Keratinocyte (primary cell): ENCODE measurements at regions not wholly inside any gene's neighbourhood (a gene's known extent, or its start where the extent isn't known, plus 50 kb on each side); places are given as distances from the start of the nearest gene placed in this dataset.

Experiments used
- DNase-seq: peaks from one replicate; pipeline ENCODE4 v3.0.0-alpha.2; 2011; ENCODE audit warnings: low read depth, missing footprints, low spot score
- FAIRE-seq: peaks from 2 replicates; lab custom pipeline; 2011; peaks lifted over from hg19 to GRCh38; lab: Jason Lieb, UNC
- H2AFZ ChIP-seq: 2 replicates; pipeline ENCODE4 v1.6.0; 2012; ENCODE audit warnings: low read length, control low read depth, inconsistent platforms; ENCODE audit not compliant: control insufficient read depth
- H3K27ac ChIP-seq: 2 replicates; pipeline ENCODE4 v1.5.1; 2011; ENCODE audit warnings: low read length; ENCODE audit not compliant: control insufficient read depth, insufficient read depth
- H3K27me3 ChIP-seq: 3 replicates; pipeline ENCODE4 v1.6.0; 2011; ENCODE audit warnings: low read length; ENCODE audit not compliant: control insufficient read depth, insufficient read depth; ENCODE audit errors: extremely low read depth
- H3K36me3 ChIP-seq, 2 experiments: 2 replicates in 1 of 2; 3 replicates in 1 of 2; pipeline ENCODE4 v1.5.1; 2011; ENCODE audit warnings: low read length in 2 of 2, mild to moderate bottlenecking in 1 of 2; ENCODE audit not compliant: control insufficient read depth in 2 of 2, insufficient read depth in 2 of 2; ENCODE audit errors: extremely low read depth in 1 of 2
- H3K4me1 ChIP-seq: 3 replicates; pipeline ENCODE4 v1.5.1; 2011; ENCODE audit warnings: low read length; ENCODE audit not compliant: control insufficient read depth, insufficient read depth; ENCODE audit errors: extremely low read depth
- H3K4me2 ChIP-seq: 3 replicates; pipeline ENCODE4 v1.6.0; 2011; ENCODE audit warnings: low read depth, low read length; ENCODE audit not compliant: control insufficient read depth, insufficient read depth; ENCODE audit errors: extremely low read depth
- H3K4me3 ChIP-seq, 3 experiments: fragments of 200-600 bp in 1 of 3; sonication (generic) in 1 of 3; 2 replicates in 2 of 3; 3 replicates in 1 of 3; pipeline ENCODE4 v1.5.1; 2011 to 2016; ENCODE audit warnings: low read length in 3 of 3, mild to moderate bottlenecking in 3 of 3, control low read depth in 2 of 3, inconsistent platforms in 1 of 3, low read depth in 1 of 3, mixed read lengths in 1 of 3, mixed run types in 1 of 3, moderate library complexity in 1 of 3; ENCODE audit not compliant: control insufficient read depth in 2 of 3, insufficient read depth in 2 of 3; ENCODE audit errors: extremely low read depth in 1 of 3
- H3K79me2 ChIP-seq: 2 replicates; pipeline ENCODE4 v1.6.0; 2012; ENCODE audit warnings: low read length; ENCODE audit not compliant: control insufficient read depth, insufficient read depth
- H3K9ac ChIP-seq: 3 replicates; pipeline ENCODE4 v1.6.0; 2011; ENCODE audit warnings: low read length; ENCODE audit not compliant: control insufficient read depth, insufficient read depth; ENCODE audit errors: extremely low read depth
- H3K9me1 ChIP-seq: 3 replicates; pipeline ENCODE4 v1.6.0; 2011; ENCODE audit warnings: low read length; ENCODE audit not compliant: control insufficient read depth, insufficient read depth; ENCODE audit errors: extremely low read depth
- H3K9me3 ChIP-seq: 2 replicates; pipeline ENCODE4 v1.5.1; 2012; ENCODE audit warnings: low read depth, low read length; ENCODE audit not compliant: control insufficient read depth
- H4K20me1 ChIP-seq: 3 replicates; pipeline ENCODE4 v1.6.0; 2011; ENCODE audit warnings: low read length; ENCODE audit not compliant: control insufficient read depth, insufficient read depth; ENCODE audit errors: extremely low read depth
- CTCF ChIP-seq, 3 experiments: IDR thresholded peaks in 1 of 3; conservative IDR thresholded peaks in 1 of 3; optimal IDR thresholded peaks in 1 of 3; 2 replicates in 2 of 3; 3 replicates in 1 of 3; pipeline versions ENCODE3 to v1.5.1; 2011; ENCODE audit warnings: low read length in 3 of 3, mild to moderate bottlenecking in 3 of 3, moderate library complexity in 2 of 3, control low read depth in 1 of 3, inconsistent platforms in 1 of 3; ENCODE audit not compliant: insufficient read depth in 2 of 3; ENCODE audit errors: extremely low read depth in 1 of 3
- EZH2 ChIP-seq: IDR thresholded peaks from one replicate; pipeline ENCODE4 v1.6.1; 2012; ENCODE audit warnings: inconsistent platforms, mild to moderate bottlenecking, low read length, moderate library complexity
- dilution Hi-C: fragments of 300-500 bp; cut with MboI; formaldehyde crosslinking; loops from one replicate; pipeline ENCODE4 v1.7.0; 2020; ENCODE audit warnings: low sequenced_read_pairs; ENCODE audit not compliant: extremely low pct_ligation_motif_present

- no peak overlapping the region for H3K9ac ChIP-seq
- no peaks in the 10 kb centered on the region for H3K36me3 ChIP-seq
- DNase-seq (no peak), FAIRE-seq (no peak)
- no peak overlapping the region for H3K4me2 ChIP-seq
- H3K9me3 ChIP-seq: no peaks in the 10 kb centered on the region
- no peaks in the 10 kb centered on the region for H3K9me1 ChIP-seq
- no peaks in the 10 kb centered on the region for H3K27me3 ChIP-seq
- TF ChIP-seq CTCF (optimal IDR thresholded peaks at IDR 0.05 in 1 of 3, IDR thresholded peaks at IDR 0.05 in 1 of 3, conservative IDR thresholded peaks at IDR 0.05 in 1 of 3; ENCODE audit: extremely low read depth in 1 of 3, insufficient read depth in 2 of 3, low read length in 3 of 3) (no peak), EZH2 (no peak)
- no peaks in the 10 kb centered on the region for H3K4me1 ChIP-seq
- dilution Hi-C loops: no loop called here
- no peak overlapping the region for H3K4me3 ChIP-seq
- H2AFZ ChIP-seq: no peak overlapping the region
- H3K27ac ChIP-seq: no peak overlapping the region
- no peaks in the 10 kb centered on the region for H3K79me2 ChIP-seq
- no peaks in the 10 kb centered on the region for H4K20me1 ChIP-seq
These were observed 427.4 kb upstream of the NECTIN3 start for GRCh38 chr3:110644203-110644602.

- Histone ChIP-seq H3K4me3 (no peak overlapping the region), H3K4me1 (no peaks in the 10 kb centered on the region), H3K27ac (no peak overlapping the region), H3K79me2 (no peaks in the 10 kb centered on the region), H3K9me3 (no peaks in the 10 kb centered on the region), H3K4me2 (no peak overlapping the region), H4K20me1 (no peaks in the 10 kb centered on the region), H3K9ac (no peak overlapping the region), H3K36me3 (no peaks in the 10 kb centered on the region), H3K27me3 (no peaks in the 10 kb centered on the region), H2AFZ (no peak overlapping the region), H3K9me1 (no peaks in the 10 kb centered on the region)
- dilution Hi-C loops: no loop called here
- no peak for FAIRE-seq
- DNase-seq: no peak
- TF ChIP-seq EZH2 (no peak), CTCF (optimal IDR thresholded peaks at IDR 0.05 in 1 of 3, IDR thresholded peaks at IDR 0.05 in 1 of 3, conservative IDR thresholded peaks at IDR 0.05 in 1 of 3; ENCODE audit: extremely low read depth in 1 of 3, insufficient read depth in 2 of 3, low read length in 3 of 3) (no peak)
These were observed 425.6 kb upstream of the NECTIN3 start for GRCh38 chr3:110646055-110646454.
